DOHH2 (cell line): ENCODE measurements at regions not wholly inside any gene's neighbourhood (a gene's known extent, or its start where the extent isn't known, plus 50 kb on each side); places are given as distances from the start of the nearest gene placed in this dataset.

Source experiments
- CTCF ChIP-seq: fragments of 200-600 bp; sonication (generic); IDR thresholded peaks from one replicate; pipeline ENCODE4 v1.5.1; 2014; ENCODE audit warnings: antibody characterized with exemption, mild to moderate bottlenecking, low read depth, low read length; ENCODE audit not compliant: poor library complexity, severe bottlenecking
- EZH2phosphoT487 ChIP-seq: fragments of 200-600 bp; sonication (generic); IDR thresholded peaks from 2 replicates; pipeline ENCODE4 v1.6.1; 2017; ENCODE audit warnings: borderline replicate concordance, mild to moderate bottlenecking, antibody characterized with exemption, low read length, moderate library complexity, mixed read lengths

- no peak for TF ChIP-seq CTCF
- TF ChIP-seq EZH2phosphoT487: no peak
These were observed 910.6 kb downstream of the NTRK3 start for GRCh38 chr15:87345961-87346360.
